Endodermal cell (in vitro differentiated cells): ENCODE measurements at regions not wholly inside any gene's neighbourhood (a gene's known extent, or its start where the extent isn't known, plus 50 kb on each side); places are given as distances from the start of the nearest gene placed in this dataset.

Experiments used
- DNase-seq: peaks from one replicate; pipeline ENCODE4 v3.0.0-alpha.2; 2017
- H3K27ac ChIP-seq: 2 replicates; pipeline ENCODE4 v1.5.1; 2013; ENCODE audit warnings: mild to moderate bottlenecking, low read depth, low read length, moderate library complexity
- H3K27me3 ChIP-seq: 2 replicates; pipeline ENCODE4 v1.6.1; 2013; ENCODE audit warnings: mild to moderate bottlenecking, low read length, moderate library complexity; ENCODE audit not compliant: insufficient read depth, control insufficient read depth, poor library complexity, severe bottlenecking
- H3K36me3 ChIP-seq: 2 replicates; pipeline ENCODE4 v1.7.0; 2013; ENCODE audit warnings: mild to moderate bottlenecking, low read length, moderate library complexity; ENCODE audit not compliant: control insufficient read depth, insufficient read depth
- H3K4me1 ChIP-seq: one replicate; pipeline ENCODE4 v1.7.0; 2013; ENCODE audit warnings: low read length; ENCODE audit not compliant: control insufficient read depth, insufficient read depth
- H3K4me3 ChIP-seq: 2 replicates; pipeline ENCODE4 v1.5.1; 2013; ENCODE audit warnings: mild to moderate bottlenecking, low read length, moderate library complexity
- H3K9ac ChIP-seq: 2 replicates; pipeline ENCODE4 v1.6.1; 2013; ENCODE audit warnings: mild to moderate bottlenecking, low read length, moderate library complexity; ENCODE audit not compliant: poor library complexity, severe bottlenecking; ENCODE audit errors: extremely low read depth
- H3K9me3 ChIP-seq: 2 replicates; pipeline ENCODE4 v1.6.1; 2013; ENCODE audit warnings: mild to moderate bottlenecking, low read length, moderate library complexity; ENCODE audit not compliant: control insufficient read depth
- H3K27ac Mint-ChIP-seq: 2 replicates; pipeline ENCODE4 v1.8.0; 2020; ENCODE audit warnings: mixed read lengths
- H3K27me3 Mint-ChIP-seq: 2 replicates; pipeline ENCODE4 v1.8.0; 2021; ENCODE audit warnings: mild to moderate bottlenecking, mixed read lengths; ENCODE audit not compliant: insufficient read depth
- H3K36me3 Mint-ChIP-seq: 2 replicates; pipeline ENCODE4 v1.8.0; 2020; ENCODE audit warnings: low read depth, mixed read lengths
- H3K4me1 Mint-ChIP-seq: 2 replicates; pipeline ENCODE4 v1.8.0; 2020; ENCODE audit warnings: mixed read lengths
- H3K4me3 Mint-ChIP-seq: 2 replicates; pipeline ENCODE4 v1.8.0; 2020; ENCODE audit warnings: mild to moderate bottlenecking, moderate library complexity, mixed read lengths
- H3K9me3 Mint-ChIP-seq: 2 replicates; pipeline ENCODE4 v1.8.0; 2020; ENCODE audit warnings: mild to moderate bottlenecking, mixed read lengths
- CTCF ChIP-seq: fragments of 200-600 bp; sonication (generic); conservative IDR thresholded peaks from 2 replicates; pipeline ENCODE4 v1.5.0; 2021; ENCODE audit warnings: antibody characterized with exemption, mild to moderate bottlenecking
- WGBS, 2 experiments: methylation state at CpG; one replicate each; pipeline versions ENCODE4 v1.1.5 to v1.1.7; 2013; ENCODE audit warnings: missing lambda C conversion rate in 2 of 2, mixed read lengths in 1 of 2; ENCODE audit not compliant: insufficient coverage in 1 of 2, insufficient read length in 1 of 2; 5-methylcytosine and 5-hydroxymethylcytosine counted together

GRCh38 chr3:94378322-94378721 is 315.5 kb downstream of the NSUN3 start:
- H3K27ac Mint-ChIP-seq, result no peak overlapping the region
- no peaks in the 10 kb centered on the region for H3K36me3 Mint-ChIP-seq
- no peak overlapping the region for H3K4me3 Mint-ChIP-seq
- H3K27me3 Mint-ChIP-seq, result no peaks in the 10 kb centered on the region
- DNase-seq, result no peak
- H3K9ac ChIP-seq, result no peak overlapping the region
- H3K27me3 ChIP-seq, result no peaks in the 10 kb centered on the region
- no peak overlapping the region for H3K27ac ChIP-seq
- H3K9me3 Mint-ChIP-seq, result no peaks in the 10 kb centered on the region
- no peaks in the 10 kb centered on the region for H3K9me3 ChIP-seq
- 89 to 100% methylated on average over 1 of the region's 1 CpG for WGBS, 2 experiments
- H3K4me1 ChIP-seq, result no peaks in the 10 kb centered on the region
- peaks cover 27% of the 10 kb centered on the region for H3K4me1 Mint-ChIP-seq
- no peaks in the 10 kb centered on the region for H3K36me3 ChIP-seq
- no peak for TF ChIP-seq CTCF
- H3K4me3 ChIP-seq, result no peak overlapping the region

GRCh38 chr3:94379264-94379663 is 316.4 kb downstream of the NSUN3 start:
- Histone ChIP-seq H3K9ac (no peak overlapping the region), H3K27ac (no peak overlapping the region), H3K4me1 (no peaks in the 10 kb centered on the region), H3K4me3 (no peak overlapping the region), H3K27me3 (no peaks in the 10 kb centered on the region), H3K36me3 (no peaks in the 10 kb centered on the region), H3K9me3 (no peaks in the 10 kb centered on the region)
- no peak for DNase-seq
- no peaks in the 10 kb centered on the region for H3K9me3 Mint-ChIP-seq
- no peak for TF ChIP-seq CTCF
- H3K27ac Mint-ChIP-seq, result no peak overlapping the region
- no peak overlapping the region for H3K4me3 Mint-ChIP-seq
- H3K36me3 Mint-ChIP-seq, result no peaks in the 10 kb centered on the region
- peaks cover 20% of the 10 kb centered on the region for H3K4me1 Mint-ChIP-seq
- 95 to 100% methylated on average over 2 of the region's 2 CpGs for WGBS, 2 experiments
- no peaks in the 10 kb centered on the region for H3K27me3 Mint-ChIP-seq

GRCh38 chr3:94394885-94395284 is 332.0 kb downstream of the NSUN3 start:
- Mint-ChIP-seq H3K9me3 (no peaks in the 10 kb centered on the region), H3K27ac (no peak overlapping the region), H3K4me1 (peaks cover 6% of the 10 kb centered on the region), H3K27me3 (no peaks in the 10 kb centered on the region), H3K36me3 (no peaks in the 10 kb centered on the region), H3K4me3 (no peak overlapping the region)
- 94% methylated on average over 5 of the region's 5 CpGs; no CpG with 5 or more reads in 1 of the 2 experiments for WGBS, 2 experiments
- no peak overlapping the region for H3K27ac ChIP-seq
- no peak overlapping the region for H3K4me3 ChIP-seq
- no peak overlapping the region for H3K9ac ChIP-seq
- H3K9me3 ChIP-seq, result no peaks in the 10 kb centered on the region
- H3K4me1 ChIP-seq, result peaks cover 5% of the 10 kb centered on the region
- H3K36me3 ChIP-seq, result no peaks in the 10 kb centered on the region
- DNase-seq, result no peak
- H3K27me3 ChIP-seq, result no peaks in the 10 kb centered on the region
- TF ChIP-seq CTCF, result no peak
